ENCODE measurements at regions not wholly inside any gene's neighbourhood (a gene's known extent, or its start where the extent isn't known, plus 50 kb on each side); places are given as distances from the start of the nearest gene placed in this dataset.

GRCh38 chr6:146893690-146894089 lies 294.9 kb downstream of the ADGB start:
- no peaks in the 10 kb centered on the region for H3K36me3 Mint-ChIP-seq (ENCODE audit: insufficient read depth, unreplicated experiment)
- TF ChIP-seq CTCF (IDR thresholded peaks at IDR 0.05; ENCODE audit: unreplicated experiment): no peak
- no peaks in the 10 kb centered on the region for H3K4me1 Mint-ChIP-seq (ENCODE audit: low read depth, unreplicated experiment)
- DNase-seq: no peak
- H3K4me3 Mint-ChIP-seq (ENCODE audit: low read depth, unreplicated experiment): no peak overlapping the region
- no peak overlapping the region for H3K27ac Mint-ChIP-seq (ENCODE audit: unreplicated experiment)
- peaks cover 18% of the 10 kb centered on the region for H3K27me3 Mint-ChIP-seq (ENCODE audit: unreplicated experiment)
- CTCF ChIA-PET: no interaction called here
- peaks cover 6% of the 10 kb centered on the region for H3K9me3 Mint-ChIP-seq (ENCODE audit: low read depth, unreplicated experiment)
- no TSS peak for BruUV-seq (replicated peaks)
- intact Hi-C loops (cut with micrococcal nuclease; ENCODE audit: unreplicated experiment): no loop called here

GRCh38 chr6:146894624-146895023 lies 295.9 kb downstream of the ADGB start:
- peaks cover 6% of the 10 kb centered on the region for H3K9me3 Mint-ChIP-seq (ENCODE audit: low read depth, unreplicated experiment)
- no peak overlapping the region for H3K4me3 Mint-ChIP-seq (ENCODE audit: low read depth, unreplicated experiment)
- H3K4me1 Mint-ChIP-seq (ENCODE audit: low read depth, unreplicated experiment): no peaks in the 10 kb centered on the region
- CTCF ChIA-PET: interaction anchor here (0.6 kb wide), 1 partner anchor 735 kb away, joined by 3 read pairs; no protein-coding TSS in a partner anchor
- DNase-seq: no peak
- peaks cover 18% of the 10 kb centered on the region for H3K27me3 Mint-ChIP-seq (ENCODE audit: unreplicated experiment)
- no TSS peak for BruUV-seq (replicated peaks)
- H3K27ac Mint-ChIP-seq (ENCODE audit: unreplicated experiment): no peak overlapping the region
- TF ChIP-seq CTCF (IDR thresholded peaks at IDR 0.05; ENCODE audit: unreplicated experiment): no peak
- no peaks in the 10 kb centered on the region for H3K36me3 Mint-ChIP-seq (ENCODE audit: insufficient read depth, unreplicated experiment)
- intact Hi-C loops (cut with micrococcal nuclease; ENCODE audit: unreplicated experiment): no loop called here

GRCh38 chr6:146895101-146895771 lies 296.5 kb downstream of the ADGB start:
- no TSS peak for BruUV-seq (replicated peaks)
- H3K4me1 Mint-ChIP-seq (ENCODE audit: low read depth, unreplicated experiment): no peaks in the 10 kb centered on the region
- DNase-seq: no peak
- CTCF ChIA-PET: interaction anchor here (0.6 kb wide), 1 partner anchor 736 kb away, joined by 3 read pairs; no protein-coding TSS in a partner anchor
- intact Hi-C loops (cut with micrococcal nuclease; ENCODE audit: unreplicated experiment): no loop called here
- no peak overlapping the region for H3K27ac Mint-ChIP-seq (ENCODE audit: unreplicated experiment)
- peaks cover 6% of the 10 kb centered on the region for H3K9me3 Mint-ChIP-seq (ENCODE audit: low read depth, unreplicated experiment)
- H3K27me3 Mint-ChIP-seq (ENCODE audit: unreplicated experiment): peaks cover 18% of the 10 kb centered on the region
- no peak for TF ChIP-seq CTCF (IDR thresholded peaks at IDR 0.05; ENCODE audit: unreplicated experiment)
- no peak overlapping the region for H3K4me3 Mint-ChIP-seq (ENCODE audit: low read depth, unreplicated experiment)
- H3K36me3 Mint-ChIP-seq (ENCODE audit: insufficient read depth, unreplicated experiment): no peaks in the 10 kb centered on the region

- DNase-seq: no peak
- Mint-ChIP-seq H3K27ac (ENCODE audit: unreplicated experiment) (no peak overlapping the region), H3K9me3 (ENCODE audit: low read depth, unreplicated experiment) (peaks cover 6% of the 10 kb centered on the region), H3K27me3 (ENCODE audit: unreplicated experiment) (peaks cover 18% of the 10 kb centered on the region), H3K4me3 (ENCODE audit: low read depth, unreplicated experiment) (no peak overlapping the region), H3K4me1 (ENCODE audit: low read depth, unreplicated experiment) (no peaks in the 10 kb centered on the region), H3K36me3 (ENCODE audit: insufficient read depth, unreplicated experiment) (no peaks in the 10 kb centered on the region)
- intact Hi-C loops (cut with micrococcal nuclease; ENCODE audit: unreplicated experiment): no loop called here
- CTCF ChIA-PET: no interaction called here
- TF ChIP-seq CTCF (IDR thresholded peaks at IDR 0.05; ENCODE audit: unreplicated experiment): no peak
- BruUV-seq (replicated peaks): no TSS peak
Measured at GRCh38 chr6:146895772-146896061, 296.9 kb downstream of the ADGB start.
